Stimulated activated CD8-positive, alpha-beta memory T cell treated with anti-CD3 and anti-CD28 coated beads, Interleukin-4, amount 100 ng/mL, for 24 hours (primary cell): ENCODE measurements at regions not wholly inside any gene's neighbourhood (a gene's known extent, or its start where the extent isn't known, plus 50 kb on each side); places are given as distances from the start of the nearest gene placed in this dataset.
"Not testable (repeated sequence)": the region's sequence is repeated elsewhere in the genome, so short reads cannot be mapped to it uniquely, and the experiment has no call there.

ENCODE experiments used
- DNase-seq: peaks from one replicate; pipeline ENCODE4 v3.0.0-alpha.2; 2020; ENCODE audit warnings: low read depth

- DNase-seq, result no peak
These were observed 473.7 kb upstream of the SALL3 start for GRCh38 chr18:78505851-78506461.

- no peak for DNase-seq
These were observed 472.4 kb upstream of the SALL3 start for GRCh38 chr18:78507217-78507616.

DNA sequence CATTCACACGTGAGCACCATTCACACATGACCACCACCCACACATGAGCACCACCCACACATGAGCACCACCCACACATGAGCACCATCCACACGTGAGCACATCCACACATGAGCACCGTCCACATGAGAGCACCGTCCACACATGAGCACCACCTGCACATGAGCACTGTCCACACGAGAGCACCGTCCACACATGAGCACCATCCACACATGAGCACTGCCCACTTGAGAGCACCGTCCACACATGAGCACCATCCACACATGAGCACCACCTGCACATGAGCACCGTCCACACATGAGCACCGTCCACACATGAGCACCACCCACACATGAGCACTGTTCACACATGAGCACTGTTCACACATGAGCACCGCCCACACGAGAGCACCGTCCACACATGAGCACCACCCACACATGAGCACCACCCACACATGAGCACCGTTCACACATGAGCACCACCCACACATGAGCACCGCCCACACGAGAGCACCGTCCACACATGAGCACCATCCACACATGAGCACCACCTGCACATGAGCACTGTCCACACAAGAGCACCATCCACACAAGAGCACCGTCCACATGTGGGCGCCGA, 471.3 kb upstream of the SALL3 start:
- DNase-seq, result not testable (repeated sequence)

- no peak for DNase-seq
These were observed 469.5 kb upstream of the SALL3 start for GRCh38 chr18:78510091-78510490.

DNA sequence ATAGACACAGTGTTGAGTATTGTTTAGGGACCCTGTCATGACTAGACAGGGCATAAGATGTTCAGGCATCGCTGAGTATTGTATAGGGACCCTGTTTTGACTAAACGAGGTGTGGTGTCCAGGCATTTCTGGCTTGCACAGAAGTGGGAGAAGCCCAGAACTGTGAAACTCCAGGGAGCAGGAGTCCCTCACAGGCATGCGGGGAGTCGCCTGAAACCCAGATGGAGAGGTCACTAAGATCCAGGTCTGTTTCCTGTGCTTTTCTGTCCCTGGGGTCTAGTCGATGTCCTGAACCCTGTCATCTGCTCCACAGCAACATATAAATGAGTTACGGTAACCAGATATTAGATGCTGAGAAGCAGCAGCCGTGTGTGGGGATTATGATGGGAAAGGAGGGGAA, 469.0 kb upstream of the SALL3 start:
- no peak for DNase-seq

DNA sequence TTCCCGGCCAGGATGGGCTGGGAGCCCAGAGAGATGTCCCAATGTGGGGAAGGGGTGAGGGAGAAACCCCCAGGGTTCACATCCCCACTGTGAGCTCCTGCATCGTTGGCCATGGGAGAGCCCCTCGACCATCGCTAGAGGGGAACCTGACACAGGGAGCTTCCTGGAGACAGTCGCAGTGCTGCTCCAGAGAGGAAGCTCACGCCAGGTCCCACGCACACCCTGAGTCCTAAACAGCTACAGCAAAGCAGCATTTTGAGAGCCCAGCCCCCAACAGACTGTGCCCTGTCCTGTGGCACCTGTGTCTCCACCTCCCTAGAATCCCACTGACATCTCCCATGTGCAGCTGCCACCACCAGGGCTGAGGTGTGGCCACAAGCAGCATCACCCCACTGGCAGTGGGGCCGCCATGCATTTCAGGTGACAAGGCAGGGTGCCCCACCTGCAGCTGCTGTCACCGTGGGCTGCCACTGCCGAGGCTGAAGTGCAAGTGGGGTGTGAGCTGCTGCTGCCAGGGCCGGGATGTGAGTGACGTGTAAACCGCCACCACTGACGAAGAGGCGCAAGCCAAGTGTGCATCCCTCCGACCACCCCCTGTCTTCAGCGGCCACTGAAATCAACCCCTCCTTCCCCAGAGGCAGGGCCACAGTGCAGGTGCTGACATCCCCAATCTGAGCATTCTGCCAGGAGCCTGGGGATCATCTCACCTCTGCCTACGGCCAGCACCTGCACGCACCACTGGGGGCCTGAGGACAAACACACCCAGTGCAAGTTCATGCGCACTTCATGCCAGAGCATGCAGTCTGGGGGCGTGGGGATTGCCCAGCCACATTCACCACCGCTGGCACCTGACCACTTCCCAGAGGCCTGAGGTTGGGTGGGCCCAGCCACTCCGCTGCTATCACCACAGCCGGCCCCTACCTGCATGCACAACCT, 467.7 kb upstream of the SALL3 start:
- DNase-seq, result no peak

GRCh38 chr18:78514910-78515670, 464.5 kb upstream of the SALL3 start:
- DNase-seq, result no peak

- DNase-seq, result no peak
These were observed 462.3 kb upstream of the SALL3 start for GRCh38 chr18:78517328-78517727.

- DNase-seq, result no peak
These were observed 461.6 kb upstream of the SALL3 start for GRCh38 chr18:78517973-78518372.

DNA sequence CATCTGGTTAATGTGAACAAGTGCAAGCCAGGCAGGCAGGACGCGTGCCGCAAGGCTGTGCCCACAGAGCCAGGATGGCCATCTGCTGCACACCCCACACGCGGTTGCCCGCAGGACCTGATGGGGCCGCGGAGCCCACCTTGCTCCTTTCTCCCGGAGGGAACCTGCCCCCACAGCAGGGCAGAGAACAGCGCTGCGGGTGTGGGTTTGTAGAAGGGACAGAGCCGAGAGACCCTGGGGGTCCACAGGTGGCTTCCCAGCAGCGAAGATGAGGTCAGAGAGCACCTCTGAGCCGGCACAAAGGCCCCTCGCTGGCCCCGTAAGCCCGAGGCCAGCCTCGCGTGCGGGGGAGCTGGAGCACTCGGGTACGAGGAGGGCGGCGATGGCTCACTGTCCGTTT, 460.8 kb upstream of the SALL3 start:
- DNase-seq, result no peak

- DNase-seq, result no peak
These were observed 460.1 kb upstream of the SALL3 start for GRCh38 chr18:78519394-78520062.

DNA sequence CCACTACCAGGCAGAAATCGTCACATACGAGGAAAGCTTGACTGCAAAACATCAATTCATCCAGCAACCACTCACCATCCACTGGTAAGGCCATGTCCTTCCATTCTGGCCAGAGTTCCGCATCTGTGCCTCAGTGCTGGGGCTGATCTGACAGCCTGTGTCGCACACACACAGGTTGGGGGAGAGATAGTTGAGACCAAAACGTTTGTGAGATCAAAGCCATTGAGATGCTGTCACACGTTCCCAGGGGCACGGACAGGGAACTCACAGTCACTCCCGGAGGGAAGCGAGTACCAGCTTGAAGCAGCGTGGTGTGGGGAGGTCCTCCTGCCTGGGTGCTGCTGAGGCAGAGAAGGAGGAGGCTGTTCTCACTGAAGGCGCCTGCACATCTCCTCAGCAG, 458.5 kb upstream of the SALL3 start:
- no peak for DNase-seq

DNA sequence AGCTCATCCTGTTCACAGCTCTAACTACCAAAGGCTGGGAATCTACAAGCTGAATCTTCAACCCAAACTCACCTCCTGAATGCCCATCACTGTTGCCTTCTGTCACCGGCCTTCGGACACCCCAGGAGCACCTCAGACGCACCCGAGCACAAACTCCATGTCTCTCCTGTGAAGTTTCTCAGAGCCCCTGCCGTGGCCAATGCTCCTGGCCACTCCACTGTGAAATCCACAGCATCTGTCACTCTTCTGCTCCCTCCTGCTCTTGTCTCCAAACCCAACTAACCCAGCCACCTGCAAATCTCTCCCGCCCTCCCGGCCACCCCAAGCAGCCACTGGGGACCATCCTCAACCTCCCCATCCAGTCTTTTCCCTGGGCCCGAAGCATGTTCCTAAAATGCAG, 457.9 kb upstream of the SALL3 start:
- DNase-seq, result no peak

- no peak for DNase-seq
These were observed 457.1 kb upstream of the SALL3 start for GRCh38 chr18:78522507-78522906.

GRCh38 chr18:78523850-78524249, 455.8 kb upstream of the SALL3 start:
- DNase-seq, result no peak

- DNase-seq, result no peak
These were observed 454.1 kb upstream of the SALL3 start for GRCh38 chr18:78525366-78526111.

- no peak for DNase-seq
These were observed 453.3 kb upstream of the SALL3 start for GRCh38 chr18:78526275-78526674.

DNA sequence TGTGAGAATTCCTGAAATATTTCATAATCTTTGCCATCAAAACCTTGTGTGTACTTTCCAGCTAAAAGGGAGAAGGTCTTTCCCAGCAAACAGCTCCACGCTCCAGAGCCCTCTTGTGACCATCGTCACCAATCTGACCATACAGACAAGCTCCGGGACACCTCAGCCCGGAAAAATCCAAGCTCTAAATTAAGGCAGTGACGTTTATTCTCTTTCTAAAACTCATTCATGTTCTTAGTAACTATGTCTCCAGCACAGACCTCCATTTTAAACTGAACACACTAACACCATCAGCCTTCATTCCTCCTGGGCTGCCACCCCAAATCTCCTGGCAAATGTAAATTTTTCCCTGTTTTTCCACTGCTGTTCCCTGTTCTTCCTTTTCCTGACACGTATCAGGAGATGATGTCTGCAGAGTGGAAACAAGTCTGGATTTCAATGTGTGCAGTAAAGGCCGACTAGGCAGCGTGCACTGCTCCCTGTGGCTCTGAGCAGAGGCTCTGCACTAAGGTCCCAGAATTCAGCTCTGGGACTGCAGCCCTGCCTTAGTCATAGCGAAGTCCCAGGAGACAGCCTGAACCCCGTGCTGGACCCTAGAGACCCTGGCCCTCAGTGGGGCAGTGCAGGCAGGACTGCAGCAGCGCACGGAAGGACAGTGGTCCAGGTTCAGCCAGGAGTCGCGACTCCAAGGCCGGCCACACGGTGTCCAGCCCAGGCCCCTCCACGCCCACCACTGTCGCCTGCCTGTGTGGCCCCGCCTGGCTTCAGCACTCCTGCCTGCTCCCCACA, 452.5 kb upstream of the SALL3 start:
- DNase-seq, result no peak

GRCh38 chr18:78527984-78528383, 451.6 kb upstream of the SALL3 start:
- DNase-seq, result no peak
